ENCODE measurements at regions not wholly inside any gene's neighbourhood (a gene's known extent, or its start where the extent isn't known, plus 50 kb on each side); places are given as distances from the start of the nearest gene placed in this dataset.
"Not testable (repeated sequence)": the region's sequence is repeated elsewhere in the genome, so short reads cannot be mapped to it uniquely, and the experiment has no call there.

- Histone ChIP-seq H3K4me3 (ENCODE audit: low read depth, low read length) (no peak overlapping the region), H3K36me3 (no peaks in the 10 kb centered on the region), H3K9me3 (no peaks in the 10 kb centered on the region), H3K4me1 (peaks cover 17% of the 10 kb centered on the region), H3K27me3 (no peaks in the 10 kb centered on the region)
- no peak for TF ChIP-seq CTCF (IDR thresholded peaks at IDR 0.05; ENCODE audit: low read depth, low read length)
- DNase-seq, result no peak
These were observed 188.6 kb downstream of the JRKL start for GRCh38 chr11:96578379-96578778.

GRCh38 chr11:96579656-96580055 is 189.8 kb downstream of the JRKL start:
- no peak for TF ChIP-seq CTCF (IDR thresholded peaks at IDR 0.05; ENCODE audit: low read depth, low read length)
- no peak for DNase-seq
- no peaks in the 10 kb centered on the region for H3K36me3 ChIP-seq
- no peak overlapping the region for H3K4me3 ChIP-seq (ENCODE audit: low read depth, low read length)
- no peaks in the 10 kb centered on the region for H3K9me3 ChIP-seq
- H3K27me3 ChIP-seq, result no peaks in the 10 kb centered on the region
- H3K4me1 ChIP-seq, result peaks cover 17% of the 10 kb centered on the region

- no peak for TF ChIP-seq CTCF (IDR thresholded peaks at IDR 0.05; ENCODE audit: low read depth, low read length)
- H3K27me3 ChIP-seq, result no peaks in the 10 kb centered on the region
- no peak overlapping the region for H3K4me3 ChIP-seq (ENCODE audit: low read depth, low read length)
- no peak for DNase-seq
- no peaks in the 10 kb centered on the region for H3K9me3 ChIP-seq
- peaks cover 17% of the 10 kb centered on the region for H3K4me1 ChIP-seq
- H3K36me3 ChIP-seq, result no peaks in the 10 kb centered on the region
These were observed 190.7 kb downstream of the JRKL start for GRCh38 chr11:96580476-96581040.

- not testable (repeated sequence) for DNase-seq; H3K9me3 ChIP-seq; H3K27me3 ChIP-seq; H3K36me3 ChIP-seq; H3K4me1 ChIP-seq; H3K4me3 ChIP-seq (ENCODE audit: low read depth, low read length)
These were observed 196.4 kb downstream of the JRKL start for GRCh38 chr11:96585944-96586880.

- not testable (repeated sequence) for DNase-seq; H3K27me3 ChIP-seq; H3K4me1 ChIP-seq; H3K4me3 ChIP-seq (ENCODE audit: low read depth, low read length); H3K9me3 ChIP-seq; H3K36me3 ChIP-seq
These were observed 199.0 kb downstream of the JRKL start for GRCh38 chr11:96588793-96589192.

- H3K27me3 ChIP-seq, result no peaks in the 10 kb centered on the region
- no peak overlapping the region for H3K4me3 ChIP-seq (ENCODE audit: low read depth, low read length)
- no peaks in the 10 kb centered on the region for H3K36me3 ChIP-seq
- no peaks in the 10 kb centered on the region for H3K9me3 ChIP-seq
- no peak for DNase-seq
- H3K4me1 ChIP-seq, result no peaks in the 10 kb centered on the region
- TF ChIP-seq CTCF (IDR thresholded peaks at IDR 0.05; ENCODE audit: low read depth, low read length), result no peak
These were observed 205.2 kb downstream of the JRKL start for GRCh38 chr11:96595011-96595410.

GRCh38 chr11:96607864-96608558 is 218.2 kb downstream of the JRKL start:
- no peaks in the 10 kb centered on the region for H3K36me3 ChIP-seq
- no peaks in the 10 kb centered on the region for H3K9me3 ChIP-seq
- no peak for DNase-seq
- TF ChIP-seq CTCF (IDR thresholded peaks at IDR 0.05; ENCODE audit: low read depth, low read length), result no peak
- H3K4me1 ChIP-seq, result peaks cover 8% of the 10 kb centered on the region; the same call in 1 of the 2 replicates
- H3K27me3 ChIP-seq, result no peaks in the 10 kb centered on the region
- H3K4me3 ChIP-seq (ENCODE audit: low read depth, low read length), result no peak overlapping the region

Data from BE2C (cell line).